ENCODE measurements at regions not wholly inside any gene's neighbourhood (a gene's known extent, or its start where the extent isn't known, plus 50 kb on each side); places are given as distances from the start of the nearest gene placed in this dataset.
"Not testable (repeated sequence)": the region's sequence is repeated elsewhere in the genome, so short reads cannot be mapped to it uniquely, and the experiment has no call there.

- no peak for DNase-seq
These were observed 505.5 kb downstream of the NEBL start for GRCh38 chr10:20391629-20392028.

- DNase-seq: no peak
These were observed 515.4 kb downstream of the NEBL start for GRCh38 chr10:20381761-20382160.

GRCh38 chr10:20380401-20380800 is 516.7 kb downstream of the NEBL start:
- no peak for DNase-seq

GRCh38 chr10:20372748-20373147 is 524.4 kb downstream of the NEBL start:
- no peak for DNase-seq

GRCh38 chr10:20370977-20371533 is 526.1 kb downstream of the NEBL start:
- DNase-seq: not testable (repeated sequence)

GRCh38 chr10:20369863-20370736 is 527.0 kb downstream of the NEBL start:
- DNase-seq: no peak

GRCh38 chr10:20363684-20364083 is 533.4 kb downstream of the NEBL start:
- no peak for DNase-seq

GRCh38 chr10:20355915-20356314 is 539.7 kb downstream of the PLXDC2 start:
- no peak for DNase-seq

- DNase-seq: no peak
These were observed 538.8 kb downstream of the PLXDC2 start for GRCh38 chr10:20355011-20355410.

GRCh38 chr10:20354166-20354565 is 537.9 kb downstream of the PLXDC2 start:
- no peak for DNase-seq

GRCh38 chr10:20350509-20350908 is 534.3 kb downstream of the PLXDC2 start:
- no peak for DNase-seq

- no peak for DNase-seq
These were observed 526.8 kb downstream of the PLXDC2 start for GRCh38 chr10:20343036-20343435.

Measured in OCI-M1 (cell line).